ENCODE measurements at regions not wholly inside any gene's neighbourhood (a gene's known extent, or its start where the extent isn't known, plus 50 kb on each side); places are given as distances from the start of the nearest gene placed in this dataset.

GRCh38 chr11:42047637-42048555, 588.4 kb upstream of the LRRC4C start:
- DNase-seq (ENCODE audit: low spot score): no peak

GRCh38 chr11:42049186-42049585, 589.7 kb upstream of the LRRC4C start:
- no peak for DNase-seq (ENCODE audit: low spot score)

- no peak for DNase-seq (ENCODE audit: low spot score)
These were observed 590.2 kb upstream of the LRRC4C start for GRCh38 chr11:42049650-42050049.

GRCh38 chr11:42054351-42054900, 595.0 kb upstream of the LRRC4C start:
- DNase-seq (ENCODE audit: low spot score): no peak

- DNase-seq (ENCODE audit: low spot score): no peak
These were observed 596.2 kb upstream of the LRRC4C start for GRCh38 chr11:42055606-42056005.

- no peak for DNase-seq (ENCODE audit: low spot score)
These were observed 599.3 kb upstream of the LRRC4C start for GRCh38 chr11:42058794-42059193.

- DNase-seq (ENCODE audit: low spot score): no peak
These were observed 605.7 kb upstream of the LRRC4C start for GRCh38 chr11:42065199-42065598.

GRCh38 chr11:42066113-42066512, 606.7 kb upstream of the LRRC4C start:
- peak; percentile 89 for DNase-seq (ENCODE audit: low spot score)

- DNase-seq (ENCODE audit: low spot score): no peak
These were observed 614.9 kb upstream of the LRRC4C start for GRCh38 chr11:42074306-42074705.

GRCh38 chr11:42075180-42075579, 615.7 kb upstream of the LRRC4C start:
- no peak for DNase-seq (ENCODE audit: low spot score)

- DNase-seq (ENCODE audit: low spot score): no peak
These were observed 618.3 kb upstream of the LRRC4C start for GRCh38 chr11:42077794-42078193.

- no peak for DNase-seq (ENCODE audit: low spot score)
These were observed 626.3 kb upstream of the LRRC4C start for GRCh38 chr11:42085736-42086135.

GRCh38 chr11:42093541-42093940, 634.1 kb upstream of the LRRC4C start:
- DNase-seq (ENCODE audit: low spot score): no peak

- no peak for DNase-seq (ENCODE audit: low spot score)
These were observed 638.6 kb upstream of the LRRC4C start for GRCh38 chr11:42098075-42098474.

- no peak for DNase-seq (ENCODE audit: low spot score)
These were observed 653.4 kb upstream of the LRRC4C start for GRCh38 chr11:42112866-42113265.

- no peak for DNase-seq (ENCODE audit: low spot score)
These were observed 655.5 kb upstream of the LRRC4C start for GRCh38 chr11:42114927-42115326.

- DNase-seq (ENCODE audit: low spot score): no peak
These were observed 679.0 kb upstream of the LRRC4C start for GRCh38 chr11:42138454-42138853.

GRCh38 chr11:42145311-42145710, 685.9 kb upstream of the LRRC4C start:
- DNase-seq (ENCODE audit: low spot score): no peak

- no peak for DNase-seq (ENCODE audit: low spot score)
These were observed 702.4 kb upstream of the LRRC4C start for GRCh38 chr11:42161886-42162285.

GRCh38 chr11:42169191-42169590, 709.7 kb upstream of the LRRC4C start:
- DNase-seq (ENCODE audit: low spot score): no peak

- no peak for DNase-seq (ENCODE audit: low spot score)
These were observed 711.1 kb upstream of the LRRC4C start for GRCh38 chr11:42170601-42171000.

GRCh38 chr11:42171046-42171445, 711.6 kb upstream of the LRRC4C start:
- no peak for DNase-seq (ENCODE audit: low spot score)

- DNase-seq (ENCODE audit: low spot score): no peak
These were observed 713.0 kb upstream of the LRRC4C start for GRCh38 chr11:42172441-42172840.

Measured in H4 (cell line).